C4-2B (cell line): ENCODE measurements at regions not wholly inside any gene's neighbourhood (a gene's known extent, or its start where the extent isn't known, plus 50 kb on each side); places are given as distances from the start of the nearest gene placed in this dataset.

Source experiments
- CTCF ChIP-seq: fragments of 450-650 bp; conservative IDR thresholded peaks from 2 replicates; pipeline ENCODE4 v1.5.1; 2017; ENCODE audit warnings: mild to moderate bottlenecking
- ZFX ChIP-seq: fragments of 450-650 bp; IDR thresholded peaks from 2 replicates; pipeline ENCODE4 v1.6.1; 2017

DNA sequence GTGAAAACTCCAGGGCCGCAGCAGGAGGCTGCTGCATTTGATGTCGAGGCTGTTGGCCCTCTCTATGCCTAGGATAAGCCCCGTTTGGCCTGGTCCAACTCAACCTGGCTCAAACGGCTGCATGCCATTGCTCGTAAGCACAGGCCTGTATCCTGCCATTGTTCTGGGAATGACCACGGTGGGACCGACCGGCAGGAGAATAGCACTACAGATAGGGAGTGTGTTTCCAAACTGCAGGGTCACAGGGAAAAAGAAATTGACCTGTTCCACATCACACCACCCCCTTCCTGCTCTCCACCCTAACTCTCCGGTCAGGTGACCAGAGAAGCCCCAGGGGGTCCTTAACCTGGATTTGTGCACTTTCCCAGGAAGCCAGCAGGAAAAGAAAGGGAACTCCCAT, 278.7 kb upstream of the KLF4 start:
- TF ChIP-seq CTCF (no peak), ZFX (no peak)
